PC-3 (cell line): ENCODE measurements at regions not wholly inside any gene's neighbourhood (a gene's known extent, or its start where the extent isn't known, plus 50 kb on each side); places are given as distances from the start of the nearest gene placed in this dataset.

ENCODE experiments used
- ATAC-seq: fragments of 200-7000 bp; cut with Tn5 transposase; 2 replicates; pipeline ENCODE4 v1.9.1; 2020; ENCODE audit warnings: mild to moderate bottlenecking, moderate library complexity
- BruUV-seq: library from RNA; stranded (reverse); fragments of 400-500 nt; replicated peaks from 2 replicates; lab custom pipeline; 2021; lab: Mats Ljungman, UMichigan
- CTCF ChIA-PET: fragments of 300-600 bp; sonication (Branson Sonifier 250); formaldehyde crosslinking; loops from one replicate; lab custom pipeline; 2022; ENCODE audit warnings: antibody characterized with exemption; lab: Charles Lee
- POLR2A ChIA-PET: fragments of 300-600 bp; sonication (Branson Sonifier 250); formaldehyde crosslinking; loops from one replicate; lab custom pipeline; 2022; ENCODE audit warnings: antibody characterized with exemption; ENCODE audit not compliant: unreplicated experiment; lab: Charles Lee
- DNase-seq: peaks from one replicate; pipeline ENCODE4 v3.0.0-alpha.2; 2015
- H2AFZ ChIP-seq: fragments of 300-600 bp; sonication (generic); 2 replicates; pipeline ENCODE4 v1.6.0; 2016; ENCODE audit warnings: antibody characterized with exemption, low read length
- H3F3A ChIP-seq: fragments of 300-600 bp; sonication (generic); one replicate; pipeline ENCODE4 v1.6.0; 2017; ENCODE audit warnings: antibody characterized with exemption, low read length, control low read depth, mild to moderate bottlenecking; ENCODE audit not compliant: unreplicated experiment
- H3K27ac ChIP-seq: fragments of 300-600 bp; sonication (generic); 2 replicates; pipeline ENCODE4 v1.5.1; 2016; ENCODE audit warnings: mild to moderate bottlenecking, low read length
- H3K27me3 ChIP-seq: fragments of 300-600 bp; sonication (generic); 2 replicates; pipeline ENCODE4 v1.6.1; 2016; ENCODE audit warnings: low read length, mixed read lengths
- H3K36me3 ChIP-seq: fragments of 300-600 bp; sonication (generic); 2 replicates; pipeline ENCODE4 v1.6.1; 2016; ENCODE audit warnings: low read depth, mixed run types, low read length, mixed read lengths
- H3K4me1 ChIP-seq: fragments of 300-600 bp; sonication (generic); 2 replicates; pipeline ENCODE4 v1.5.1; 2016; ENCODE audit warnings: low read length; ENCODE audit not compliant: insufficient read depth
- H3K4me2 ChIP-seq: fragments of 300-600 bp; sonication (generic); 2 replicates; pipeline ENCODE4 v1.6.0; 2016; ENCODE audit warnings: low read length
- H3K4me3 ChIP-seq: fragments of 300-600 bp; sonication (generic); 2 replicates; pipeline ENCODE4 v1.5.1; 2016; ENCODE audit warnings: mild to moderate bottlenecking, low read length, mixed read lengths
- H3K79me2 ChIP-seq: fragments of 300-600 bp; sonication (generic); 2 replicates; pipeline ENCODE4 v1.6.1; 2017; ENCODE audit warnings: low read length, mixed read lengths
- H3K9ac ChIP-seq: fragments of 300-600 bp; sonication (generic); 2 replicates; pipeline ENCODE4 v1.6.0; 2016; ENCODE audit warnings: mild to moderate bottlenecking, low read length
- H3K9me2 ChIP-seq: fragments of 300-600 bp; sonication (generic); replicated peaks from 2 replicates; pipeline ENCODE4 v1.6.1; 2016; ENCODE audit warnings: mixed run types, low read length, mixed read lengths
- H3K9me3 ChIP-seq: fragments of 300-600 bp; sonication (generic); 2 replicates; pipeline ENCODE4 v1.6.1; 2016; ENCODE audit warnings: low read length, mixed read lengths
- H4K20me1 ChIP-seq: fragments of 300-600 bp; sonication (generic); 2 replicates; pipeline ENCODE4 v1.6.1; 2016; ENCODE audit warnings: low read length, mixed read lengths
- CTCF ChIP-seq: fragments of 300-600 bp; sonication (generic); conservative IDR thresholded peaks from 2 replicates; pipeline ENCODE4 v1.5.1; 2017; ENCODE audit warnings: antibody characterized with exemption, low read depth, mild to moderate bottlenecking, low read length
- EZH2 ChIP-seq: fragments of 300-600 bp; sonication (generic); IDR thresholded peaks from one replicate; pipeline ENCODE4 v1.6.1; 2017; ENCODE audit warnings: antibody characterized with exemption, mild to moderate bottlenecking, low read length; ENCODE audit not compliant: unreplicated experiment
- EZH2phosphoT487 ChIP-seq: fragments of 300-600 bp; sonication (generic); IDR thresholded peaks from 2 replicates; pipeline ENCODE4 v1.6.1; 2018; ENCODE audit warnings: mild to moderate bottlenecking, antibody characterized with exemption, low read length, borderline replicate concordance
- intact Hi-C: fragments of 100-400 bp; cut with micrococcal nuclease; formaldehyde crosslinking; loops from 2 replicates; pipeline ENCODE4 v1.9.0; 2023

DNA sequence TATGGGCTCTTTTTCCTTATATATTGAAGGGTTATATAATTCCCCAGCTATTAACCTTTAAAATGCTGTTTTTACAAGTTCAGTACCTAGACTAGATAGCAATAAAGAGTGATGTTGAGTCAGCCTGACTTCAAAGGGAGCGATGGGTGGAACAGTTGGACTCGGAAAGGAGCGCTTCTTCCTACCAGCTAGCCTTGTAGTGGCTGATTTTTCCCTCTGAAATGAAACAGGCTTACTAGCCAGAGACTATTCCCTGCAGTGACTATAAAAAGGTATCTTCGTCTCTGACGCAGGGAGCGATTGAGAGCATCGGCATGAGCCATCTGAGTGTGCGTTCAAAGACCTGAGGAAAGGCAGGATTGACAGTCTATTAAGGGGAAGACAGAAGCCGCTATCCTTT is 66.0 kb upstream of the GRAMD1B start:
- H3K4me3 ChIP-seq = no peak overlapping the region
- H2AFZ ChIP-seq = no peak overlapping the region
- H3K4me1 ChIP-seq = no peaks in the 10 kb centered on the region
- no peaks in the 10 kb centered on the region for H3K79me2 ChIP-seq
- ChIA-PET CTCF (no interaction called here), POLR2A (interaction anchor here (0.7 kb wide), 1 partner anchor 1747 kb away, joined by 10 read pairs; no protein-coding TSS in a partner anchor)
- intact Hi-C loops = no loop called here
- no peak for TF ChIP-seq CTCF
- no peak for TF ChIP-seq EZH2phosphoT487
- TF ChIP-seq EZH2 = no peak
- H3K9me2 ChIP-seq = no peaks in the 10 kb centered on the region
- H3K27me3 ChIP-seq = peaks cover 78% of the 10 kb centered on the region
- ATAC-seq (no peak), DNase-seq (no peak)
- no peak overlapping the region for H3K4me2 ChIP-seq
- no peaks in the 10 kb centered on the region for H3F3A ChIP-seq
- no peaks in the 10 kb centered on the region for H3K36me3 ChIP-seq
- no peak overlapping the region for H3K27ac ChIP-seq
- H3K9me3 ChIP-seq = no peaks in the 10 kb centered on the region
- no TSS peak for BruUV-seq
- H4K20me1 ChIP-seq = no peaks in the 10 kb centered on the region
- H3K9ac ChIP-seq = no peak overlapping the region

DNA sequence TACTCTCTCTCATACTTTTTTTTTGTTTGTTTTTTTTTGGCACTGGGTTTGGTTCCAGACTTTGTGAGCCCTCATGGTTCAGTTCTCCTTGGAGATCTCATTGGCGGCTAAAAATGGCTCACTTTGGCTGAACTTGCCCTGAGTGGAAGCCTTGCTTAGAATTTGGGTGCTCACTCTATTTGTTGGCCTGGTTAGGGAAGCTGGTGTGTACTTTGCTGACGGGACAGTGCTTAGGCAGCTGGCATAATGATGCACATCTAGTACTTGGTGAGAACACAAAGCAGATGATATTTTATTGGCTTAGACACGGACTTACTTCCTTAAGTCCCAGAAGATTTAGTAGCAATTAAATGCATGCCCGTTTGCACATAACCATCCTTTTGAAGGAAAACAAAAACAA is 66.5 kb upstream of the GRAMD1B start:
- Histone ChIP-seq H3K79me2 (no peaks in the 10 kb centered on the region), H3K4me1 (no peaks in the 10 kb centered on the region; the same call in 1 of the 2 replicates), H3K4me3 (no peak overlapping the region), H2AFZ (no peak overlapping the region), H3F3A (no peaks in the 10 kb centered on the region), H3K9me2 (no peaks in the 10 kb centered on the region), H3K27ac (no peak overlapping the region), H3K4me2 (no peak overlapping the region), H4K20me1 (no peaks in the 10 kb centered on the region), H3K9ac (no peak overlapping the region), H3K27me3 (peaks cover 84% of the 10 kb centered on the region), H3K9me3 (no peaks in the 10 kb centered on the region), H3K36me3 (no peaks in the 10 kb centered on the region)
- POLR2A ChIA-PET = interaction anchor here (0.7 kb wide), 1 partner anchor 1747 kb away, joined by 10 read pairs; no protein-coding TSS in a partner anchor
- DNase-seq (no peak), ATAC-seq (no peak)
- no peak for TF ChIP-seq CTCF
- no peak for TF ChIP-seq EZH2phosphoT487
- TF ChIP-seq EZH2 = no peak
- BruUV-seq = no TSS peak
- CTCF ChIA-PET = no interaction called here
- intact Hi-C loops = no loop called here

GRCh38 chr11:123362941-123363340 is 67.1 kb upstream of the GRAMD1B start:
- no peaks in the 10 kb centered on the region; the same call in 1 of the 2 replicates for H3K4me1 ChIP-seq
- intact Hi-C loops = no loop called here
- CTCF ChIA-PET = no interaction called here
- H3K27me3 ChIP-seq = peaks cover 90% of the 10 kb centered on the region
- H4K20me1 ChIP-seq = no peaks in the 10 kb centered on the region
- H2AFZ ChIP-seq = no peak overlapping the region
- no peak for DNase-seq
- H3K9me2 ChIP-seq = no peaks in the 10 kb centered on the region
- no TSS peak for BruUV-seq
- no peak overlapping the region for H3K4me2 ChIP-seq
- no peaks in the 10 kb centered on the region for H3K36me3 ChIP-seq
- H3F3A ChIP-seq = no peaks in the 10 kb centered on the region
- no peak overlapping the region for H3K27ac ChIP-seq
- no peaks in the 10 kb centered on the region for H3K79me2 ChIP-seq
- no peak for ATAC-seq
- H3K9me3 ChIP-seq = no peaks in the 10 kb centered on the region
- H3K9ac ChIP-seq = no peak overlapping the region
- no peak for TF ChIP-seq CTCF
- no peak for TF ChIP-seq EZH2phosphoT487
- TF ChIP-seq EZH2 = no peak
- H3K4me3 ChIP-seq = no peak overlapping the region
- POLR2A ChIA-PET = no interaction called here
